Body of pancreas (tissue), 4 donors: ENCODE measurements at regions not wholly inside any gene's neighbourhood (a gene's known extent, or its start where the extent isn't known, plus 50 kb on each side); places are given as distances from the start of the nearest gene placed in this dataset.

ENCODE experiments used
- ATAC-seq: fragments of 150-250 bp; one replicate; pipeline ENCODE4 v1.9.1; 2016
- DNase-seq, 4 donors: peaks; one replicate each; pipeline ENCODE4 v3.0.0-alpha.2; 2019
- H3K27ac ChIP-seq, 4 donors: fragments of 200-600 bp; sonication (generic); 1 replicate in 3 of 4; 2 replicates in 1 of 4; pipeline versions ENCODE4 v1.5.1 to v1.6.1; 2016 to 2019; ENCODE audit warnings: mild to moderate bottlenecking in 1 of 4, mixed read lengths in 1 of 4, moderate library complexity in 1 of 4
- H3K27me3 ChIP-seq, 2 donors: fragments of 200-600 bp; sonication (generic); one replicate each; pipeline ENCODE4 v1.6.0; 2016; ENCODE audit warnings: mild to moderate bottlenecking in 1 of 2
- H3K36me3 ChIP-seq, 2 donors: fragments of 200-600 bp; sonication (generic); replicated peaks in 1 of 2; 2 replicates each; pipeline ENCODE4 v1.5.1; 2016; ENCODE audit warnings: low read depth in 2 of 2; ENCODE audit not compliant: insufficient read depth in 1 of 2
- H3K4me1 ChIP-seq: fragments of 200-600 bp; sonication (generic); one replicate; pipeline ENCODE4 v1.6.0; 2016
- H3K4me3 ChIP-seq, 2 donors: fragments of 200-600 bp; sonication (generic); 1 replicate in 1 of 2; 2 replicates in 1 of 2; pipeline ENCODE4 v1.5.1; 2016 to 2019
- H3K9me3 ChIP-seq, 3 donors: fragments of 200-600 bp; sonication (generic); 1 replicate in 2 of 3; 2 replicates in 1 of 3; pipeline ENCODE4 v1.5.1; 2016
- POLR2A ChIP-seq, 3 donors: fragments of 450-650 bp; IDR thresholded peaks; one replicate each; pipeline ENCODE4 v1.6.1; 2016; ENCODE audit warnings: antibody characterized with exemption in 3 of 3, mild to moderate bottlenecking in 2 of 3
- WGBS, 2 donors: methylation state at CpG; one replicate each; pipeline ENCODE4 v1.1.5; 2017; 5-methylcytosine and 5-hydroxymethylcytosine counted together
- intact Hi-C: fragments of 100-400 bp; cut with DNase I; formaldehyde crosslinking; loops from one replicate; pipeline ENCODE4 v1.15.1; 2023
- TF ChIP-seq, protein P1 (sequence below), 7 experiments: fragments of 450-650 bp in 4 of 7; fragments of 200-600 bp in 3 of 7; sonication (generic) in 3 of 7; IDR thresholded peaks; one replicate each; pipeline ENCODE4 v1.5.1; 2016 to 2019; ENCODE audit warnings: antibody characterized with exemption in 7 of 7

DNA sequence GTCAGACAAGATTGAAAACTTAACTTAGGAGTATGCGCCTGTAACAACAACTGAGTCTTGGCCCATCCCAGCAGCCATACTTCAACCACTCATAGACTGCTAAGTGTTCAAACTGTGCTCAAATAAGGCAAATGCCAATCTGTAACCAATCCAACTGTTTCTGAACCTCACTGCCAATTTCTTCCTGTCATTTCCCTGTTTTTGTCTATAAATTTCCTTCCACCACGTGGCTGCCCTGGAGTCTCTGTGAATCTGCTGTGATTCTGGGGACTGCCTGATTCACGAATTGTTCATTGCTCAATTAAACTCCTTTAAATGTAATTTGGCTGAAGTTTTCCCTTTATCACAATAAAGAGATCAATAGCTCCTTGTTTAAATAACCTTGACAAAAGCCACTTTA, 50.8 kb upstream of the FREM2 start:
- TF ChIP-seq, protein P1, sequence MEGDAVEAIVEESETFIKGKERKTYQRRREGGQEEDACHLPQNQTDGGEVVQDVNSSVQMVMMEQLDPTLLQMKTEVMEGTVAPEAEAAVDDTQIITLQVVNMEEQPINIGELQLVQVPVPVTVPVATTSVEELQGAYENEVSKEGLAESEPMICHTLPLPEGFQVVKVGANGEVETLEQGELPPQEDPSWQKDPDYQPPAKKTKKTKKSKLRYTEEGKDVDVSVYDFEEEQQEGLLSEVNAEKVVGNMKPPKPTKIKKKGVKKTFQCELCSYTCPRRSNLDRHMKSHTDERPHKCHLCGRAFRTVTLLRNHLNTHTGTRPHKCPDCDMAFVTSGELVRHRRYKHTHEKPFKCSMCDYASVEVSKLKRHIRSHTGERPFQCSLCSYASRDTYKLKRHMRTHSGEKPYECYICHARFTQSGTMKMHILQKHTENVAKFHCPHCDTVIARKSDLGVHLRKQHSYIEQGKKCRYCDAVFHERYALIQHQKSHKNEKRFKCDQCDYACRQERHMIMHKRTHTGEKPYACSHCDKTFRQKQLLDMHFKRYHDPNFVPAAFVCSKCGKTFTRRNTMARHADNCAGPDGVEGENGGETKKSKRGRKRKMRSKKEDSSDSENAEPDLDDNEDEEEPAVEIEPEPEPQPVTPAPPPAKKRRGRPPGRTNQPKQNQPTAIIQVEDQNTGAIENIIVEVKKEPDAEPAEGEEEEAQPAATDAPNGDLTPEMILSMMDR (IDR thresholded peaks at IDR 0.05): no peak
- no peak for TF ChIP-seq POLR2A (IDR thresholded peaks at IDR 0.05)
- peak in 2 of 4 donors; percentile 5 to 17 for DNase-seq
- ATAC-seq: peak; percentile 43
- Histone ChIP-seq H3K9me3 (no peaks in the 10 kb centered on the region), H3K4me1 (peaks cover 45% of the 10 kb centered on the region), H3K36me3 (no peaks in the 10 kb centered on the region), H3K27me3 (no peaks in the 10 kb centered on the region), H3K27ac (peak overlapping the region; percentile 50 to 78 (median 68)), H3K4me3 (no peak overlapping the region)
- 30 to 33% methylated on average over 3 of the region's 3 CpGs for WGBS, 2 donors
- intact Hi-C loops: no loop called here

DNA sequence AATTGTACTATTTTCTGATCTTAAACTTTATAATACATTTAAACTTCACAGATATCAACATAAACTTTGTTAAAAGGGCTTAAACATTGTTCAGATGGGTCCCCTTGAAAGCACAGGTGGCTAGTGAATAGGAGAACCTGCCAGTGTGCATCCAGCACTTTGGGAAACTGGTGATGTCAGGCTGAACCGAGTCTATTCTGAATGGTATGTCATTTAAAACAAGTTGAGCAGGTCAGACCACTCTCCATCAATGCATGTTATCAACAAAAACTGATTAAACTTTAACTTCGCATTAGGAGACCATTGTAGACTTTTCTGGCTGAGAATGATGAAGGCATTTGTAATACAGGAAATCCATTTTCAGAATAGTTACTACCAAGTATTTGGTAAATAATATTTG, 50.1 kb upstream of the FREM2 start:
- TF ChIP-seq, protein P1 (IDR thresholded peaks at IDR 0.05): no peak
- peak in 1 of 3 donors; percentile 19 for TF ChIP-seq POLR2A (IDR thresholded peaks at IDR 0.05)
- intact Hi-C loops: no loop called here
- Histone ChIP-seq H3K27me3 (no peaks in the 10 kb centered on the region), H3K4me3 (no peak overlapping the region), H3K36me3 (no peaks in the 10 kb centered on the region), H3K4me1 (peaks cover 45% of the 10 kb centered on the region), H3K9me3 (no peaks in the 10 kb centered on the region), H3K27ac (peak overlapping the region in 3 of 4 donors; percentile 50 to 78 (median 62))
- DNase-seq: peak; percentile 61 to 88 (median 72)
- peak; percentile 97 for ATAC-seq
- WGBS, 2 donors: 11% methylated on average over 2 of the region's 2 CpGs
